ENCODE measurements at regions not wholly inside any gene's neighbourhood (a gene's known extent, or its start where the extent isn't known, plus 50 kb on each side); places are given as distances from the start of the nearest gene placed in this dataset.

DNA sequence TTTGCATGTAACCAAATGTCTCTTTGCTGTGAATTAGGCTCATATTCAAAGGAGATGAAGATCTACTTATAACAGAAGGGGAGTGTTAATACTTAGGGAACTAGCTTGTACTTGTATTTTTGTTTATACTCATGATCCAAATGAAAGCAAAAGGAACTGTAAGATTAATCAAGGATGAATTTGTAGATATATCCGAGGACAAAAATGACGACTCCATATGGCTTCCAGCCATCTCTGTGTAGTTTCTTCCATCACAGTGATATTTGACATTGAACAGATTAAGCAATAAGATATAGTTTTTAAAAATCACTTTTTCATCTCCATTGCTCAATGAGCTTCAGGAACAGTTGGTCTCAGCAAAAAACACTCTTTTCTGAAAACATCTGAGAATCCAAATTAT is 257.4 kb upstream of the CAMK1G start:
- TF ChIP-seq POLR2A (IDR thresholded peaks at IDR 0.05): no peak
- TF ChIP-seq, protein P1, sequence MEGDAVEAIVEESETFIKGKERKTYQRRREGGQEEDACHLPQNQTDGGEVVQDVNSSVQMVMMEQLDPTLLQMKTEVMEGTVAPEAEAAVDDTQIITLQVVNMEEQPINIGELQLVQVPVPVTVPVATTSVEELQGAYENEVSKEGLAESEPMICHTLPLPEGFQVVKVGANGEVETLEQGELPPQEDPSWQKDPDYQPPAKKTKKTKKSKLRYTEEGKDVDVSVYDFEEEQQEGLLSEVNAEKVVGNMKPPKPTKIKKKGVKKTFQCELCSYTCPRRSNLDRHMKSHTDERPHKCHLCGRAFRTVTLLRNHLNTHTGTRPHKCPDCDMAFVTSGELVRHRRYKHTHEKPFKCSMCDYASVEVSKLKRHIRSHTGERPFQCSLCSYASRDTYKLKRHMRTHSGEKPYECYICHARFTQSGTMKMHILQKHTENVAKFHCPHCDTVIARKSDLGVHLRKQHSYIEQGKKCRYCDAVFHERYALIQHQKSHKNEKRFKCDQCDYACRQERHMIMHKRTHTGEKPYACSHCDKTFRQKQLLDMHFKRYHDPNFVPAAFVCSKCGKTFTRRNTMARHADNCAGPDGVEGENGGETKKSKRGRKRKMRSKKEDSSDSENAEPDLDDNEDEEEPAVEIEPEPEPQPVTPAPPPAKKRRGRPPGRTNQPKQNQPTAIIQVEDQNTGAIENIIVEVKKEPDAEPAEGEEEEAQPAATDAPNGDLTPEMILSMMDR (IDR thresholded peaks at IDR 0.05): no peak

All from lower leg skin (tissue), 3 donors.